HEK293 (cell line): ENCODE measurements at regions not wholly inside any gene's neighbourhood (a gene's known extent, or its start where the extent isn't known, plus 50 kb on each side); places are given as distances from the start of the nearest gene placed in this dataset.

ENCODE experiments used
- ATF2 ChIP-seq: fragments of 450-650 bp; formaldehyde crosslinking; IDR thresholded peaks from 2 replicates; pipeline ENCODE4 v1.5.1; 2016; ENCODE audit warnings: missing biosample characterization, missing genetic modification characterization, low read depth
- REST ChIP-seq: fragments of 450-650 bp; formaldehyde crosslinking; IDR thresholded peaks from 2 replicates; pipeline ENCODE4 v1.5.1; 2016; ENCODE audit warnings: missing biosample characterization, missing genetic modification characterization
- YY1 ChIP-seq: fragments of 450-650 bp; formaldehyde crosslinking; IDR thresholded peaks from 2 replicates; pipeline ENCODE4 v1.5.1; 2018; ENCODE audit warnings: missing biosample characterization, missing genetic modification characterization
- ZBTB1 ChIP-seq: fragments of 450-650 bp; formaldehyde crosslinking; IDR thresholded peaks from 2 replicates; pipeline ENCODE4 v1.5.1; 2016; ENCODE audit warnings: missing biosample characterization, missing genetic modification characterization
- ZIC2 ChIP-seq: fragments of 450-650 bp; formaldehyde crosslinking; IDR thresholded peaks from 2 replicates; pipeline ENCODE4 v1.5.1; 2016; ENCODE audit warnings: missing biosample characterization, missing genetic modification characterization
- ZNF211 ChIP-seq: fragments of 450-650 bp; formaldehyde crosslinking; IDR thresholded peaks from 2 replicates; pipeline ENCODE4 v1.5.1; 2016; ENCODE audit warnings: low read depth, missing biosample characterization, missing genetic modification characterization
- TF ChIP-seq, protein P1 (sequence below): fragments of 450-650 bp; formaldehyde crosslinking; IDR thresholded peaks from 2 replicates; pipeline ENCODE4 v1.5.1; 2016; ENCODE audit warnings: missing biosample characterization, missing genetic modification characterization

DNA sequence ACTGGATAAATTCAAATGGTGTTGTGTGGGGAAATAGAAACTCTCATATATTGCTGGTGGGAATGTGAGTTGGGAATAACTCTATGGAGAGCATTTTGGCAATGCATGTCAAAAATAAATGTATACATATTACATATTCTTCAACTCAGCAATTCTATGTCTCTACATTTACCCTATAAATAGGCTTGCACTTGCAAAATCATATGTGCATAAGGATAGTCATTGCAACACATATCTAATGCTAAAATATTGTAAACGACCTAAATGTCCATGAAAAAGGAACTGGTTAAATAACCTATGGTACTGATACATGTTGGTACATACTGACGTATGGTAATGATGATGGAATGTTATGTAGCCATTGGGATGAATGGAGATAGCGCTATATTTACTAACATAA, 94.5 kb upstream of the CHD1 start:
- TF ChIP-seq, protein P1, sequence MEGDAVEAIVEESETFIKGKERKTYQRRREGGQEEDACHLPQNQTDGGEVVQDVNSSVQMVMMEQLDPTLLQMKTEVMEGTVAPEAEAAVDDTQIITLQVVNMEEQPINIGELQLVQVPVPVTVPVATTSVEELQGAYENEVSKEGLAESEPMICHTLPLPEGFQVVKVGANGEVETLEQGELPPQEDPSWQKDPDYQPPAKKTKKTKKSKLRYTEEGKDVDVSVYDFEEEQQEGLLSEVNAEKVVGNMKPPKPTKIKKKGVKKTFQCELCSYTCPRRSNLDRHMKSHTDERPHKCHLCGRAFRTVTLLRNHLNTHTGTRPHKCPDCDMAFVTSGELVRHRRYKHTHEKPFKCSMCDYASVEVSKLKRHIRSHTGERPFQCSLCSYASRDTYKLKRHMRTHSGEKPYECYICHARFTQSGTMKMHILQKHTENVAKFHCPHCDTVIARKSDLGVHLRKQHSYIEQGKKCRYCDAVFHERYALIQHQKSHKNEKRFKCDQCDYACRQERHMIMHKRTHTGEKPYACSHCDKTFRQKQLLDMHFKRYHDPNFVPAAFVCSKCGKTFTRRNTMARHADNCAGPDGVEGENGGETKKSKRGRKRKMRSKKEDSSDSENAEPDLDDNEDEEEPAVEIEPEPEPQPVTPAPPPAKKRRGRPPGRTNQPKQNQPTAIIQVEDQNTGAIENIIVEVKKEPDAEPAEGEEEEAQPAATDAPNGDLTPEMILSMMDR (tag by site-specific recombination) = no peak
- TF ChIP-seq ZBTB1 (tag by site-specific recombination) = no peak
- no peak for TF ChIP-seq YY1 (tag by site-specific recombination)
- TF ChIP-seq ZIC2 (tag by site-specific recombination) = no peak
- no peak for TF ChIP-seq REST (tag by site-specific recombination)
- no peak for TF ChIP-seq ZNF211 (tag by site-specific recombination)
- TF ChIP-seq ATF2 (tag by site-specific recombination) = no peak
